ENCODE measurements at regions not wholly inside any gene's neighbourhood (a gene's known extent, or its start where the extent isn't known, plus 50 kb on each side); places are given as distances from the start of the nearest gene placed in this dataset.
"Not testable (repeated sequence)": the region's sequence is repeated elsewhere in the genome, so short reads cannot be mapped to it uniquely, and the experiment has no call there.

GRCh38 chr3:161691677-161692076 lies 195.1 kb downstream of the OTOL1 start:
- no peak for DNase-seq (ENCODE audit: low spot score)

GRCh38 chr3:161694682-161695564 lies 198.3 kb downstream of the OTOL1 start:
- no peak for DNase-seq (ENCODE audit: low spot score)

GRCh38 chr3:161695811-161696210 lies 199.2 kb downstream of the OTOL1 start:
- DNase-seq (ENCODE audit: low spot score), result no peak

GRCh38 chr3:161700998-161701397 lies 204.4 kb downstream of the OTOL1 start:
- no peak for DNase-seq (ENCODE audit: low spot score)

- not testable (repeated sequence) for DNase-seq (ENCODE audit: low spot score)
Measured at GRCh38 chr3:161707253-161707652, 210.6 kb downstream of the OTOL1 start.

GRCh38 chr3:161713731-161714130 lies 217.1 kb downstream of the OTOL1 start:
- no peak for DNase-seq (ENCODE audit: low spot score)

GRCh38 chr3:161731968-161732367 lies 235.4 kb downstream of the OTOL1 start:
- no peak for DNase-seq (ENCODE audit: low spot score)

GRCh38 chr3:161737171-161737570 lies 240.6 kb downstream of the OTOL1 start:
- DNase-seq (ENCODE audit: low spot score), result no peak

GRCh38 chr3:161740421-161740820 lies 243.8 kb downstream of the OTOL1 start:
- no peak for DNase-seq (ENCODE audit: low spot score)

GRCh38 chr3:161744366-161744765 lies 247.8 kb downstream of the OTOL1 start:
- DNase-seq (ENCODE audit: low spot score), result no peak

GRCh38 chr3:161745741-161746140 lies 249.1 kb downstream of the OTOL1 start:
- no peak for DNase-seq (ENCODE audit: low spot score)

- no peak for DNase-seq (ENCODE audit: low spot score)
Measured at GRCh38 chr3:161748049-161748448, 251.4 kb downstream of the OTOL1 start.

- no peak for DNase-seq (ENCODE audit: low spot score)
Measured at GRCh38 chr3:161754420-161755053, 257.9 kb downstream of the OTOL1 start.

- DNase-seq (ENCODE audit: low spot score), result no peak
Measured at GRCh38 chr3:161759444-161759843, 262.8 kb downstream of the OTOL1 start.

- no peak for DNase-seq (ENCODE audit: low spot score)
Measured at GRCh38 chr3:161766331-161766730, 269.7 kb downstream of the OTOL1 start.

GRCh38 chr3:161770484-161771386 lies 274.1 kb downstream of the OTOL1 start:
- no peak for DNase-seq (ENCODE audit: low spot score)

- no peak for DNase-seq (ENCODE audit: low spot score)
Measured at GRCh38 chr3:161781381-161781780, 284.8 kb downstream of the OTOL1 start.

- DNase-seq (ENCODE audit: low spot score), result no peak
Measured at GRCh38 chr3:161793194-161793930, 296.8 kb downstream of the OTOL1 start.

- DNase-seq (ENCODE audit: low spot score), result no peak
Measured at GRCh38 chr3:161794551-161794950, 297.9 kb downstream of the OTOL1 start.

GRCh38 chr3:161796312-161796711 lies 299.7 kb downstream of the OTOL1 start:
- DNase-seq (ENCODE audit: low spot score), result no peak

- no peak for DNase-seq (ENCODE audit: low spot score)
Measured at GRCh38 chr3:161796780-161797179, 300.2 kb downstream of the OTOL1 start.

GRCh38 chr3:161798016-161798415 lies 301.4 kb downstream of the OTOL1 start:
- no peak for DNase-seq (ENCODE audit: low spot score)

Data from germinal center (tissue), 1 donor.